HFFc6 (cell line): ENCODE measurements at regions not wholly inside any gene's neighbourhood (a gene's known extent, or its start where the extent isn't known, plus 50 kb on each side); places are given as distances from the start of the nearest gene placed in this dataset.
"Not testable (repeated sequence)": the region's sequence is repeated elsewhere in the genome, so short reads cannot be mapped to it uniquely, and the experiment has no call there.

ENCODE experiments used
- DNase-seq: peaks from one replicate; pipeline ENCODE4 v3.0.0-alpha.2; 2018
- H3K27ac Mint-ChIP-seq: 2 replicates; pipeline ENCODE4 v1.8.0; 2020; ENCODE audit warnings: mild to moderate bottlenecking, mixed read lengths
- H3K27me3 Mint-ChIP-seq: 2 replicates; pipeline ENCODE4 v1.8.0; 2021; ENCODE audit warnings: mild to moderate bottlenecking, moderate library complexity, mixed read lengths; ENCODE audit not compliant: insufficient read depth
- H3K36me3 Mint-ChIP-seq: 2 replicates; pipeline ENCODE4 v1.8.0; 2021; ENCODE audit warnings: low read depth, mixed read lengths
- H3K4me1 Mint-ChIP-seq: 2 replicates; pipeline ENCODE4 v1.8.0; 2020; ENCODE audit warnings: low read depth, mixed read lengths
- H3K4me3 Mint-ChIP-seq: 2 replicates; pipeline ENCODE4 v1.8.0; 2020; ENCODE audit warnings: mild to moderate bottlenecking, moderate library complexity, mixed read lengths
- H3K9me3 Mint-ChIP-seq: 2 replicates; pipeline ENCODE4 v1.8.0; 2020; ENCODE audit warnings: mild to moderate bottlenecking, mixed read lengths
- TF ChIP-seq, protein P1 (sequence below): fragments of 200-600 bp; sonication (generic); IDR thresholded peaks from 2 replicates; pipeline ENCODE4 v1.5.0; 2021; ENCODE audit warnings: antibody characterized with exemption, mild to moderate bottlenecking

DNA sequence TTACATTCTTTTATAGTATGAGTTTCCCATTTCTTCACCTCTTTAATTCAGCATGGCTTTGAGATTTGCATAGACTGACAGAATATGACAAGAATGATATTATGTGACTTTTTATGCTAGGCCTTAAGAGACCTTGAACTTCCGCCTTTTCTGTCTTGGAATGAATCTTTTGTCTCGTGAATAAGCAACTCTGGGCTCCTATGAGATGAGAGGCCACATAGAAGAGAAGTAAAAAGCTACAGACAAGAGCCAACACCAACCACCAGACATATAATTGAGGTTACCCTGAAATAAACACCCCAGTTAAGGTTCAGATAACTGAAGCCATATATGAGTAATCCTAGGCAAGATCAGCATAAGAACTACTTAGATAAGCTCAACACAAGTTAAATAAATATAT lies 600.8 kb downstream of the MEI4 start:
- Mint-ChIP-seq H3K9me3 (peaks cover 5% of the 10 kb centered on the region; the same call in 1 of the 2 replicates), H3K27me3 (no peaks in the 10 kb centered on the region; the same call in 1 of the 2 replicates), H3K36me3 (no peaks in the 10 kb centered on the region), H3K4me1 (peaks cover 7% of the 10 kb centered on the region; the same call in 1 of the 2 replicates), H3K27ac (no peak overlapping the region), H3K4me3 (no peak overlapping the region)
- TF ChIP-seq, protein P1, sequence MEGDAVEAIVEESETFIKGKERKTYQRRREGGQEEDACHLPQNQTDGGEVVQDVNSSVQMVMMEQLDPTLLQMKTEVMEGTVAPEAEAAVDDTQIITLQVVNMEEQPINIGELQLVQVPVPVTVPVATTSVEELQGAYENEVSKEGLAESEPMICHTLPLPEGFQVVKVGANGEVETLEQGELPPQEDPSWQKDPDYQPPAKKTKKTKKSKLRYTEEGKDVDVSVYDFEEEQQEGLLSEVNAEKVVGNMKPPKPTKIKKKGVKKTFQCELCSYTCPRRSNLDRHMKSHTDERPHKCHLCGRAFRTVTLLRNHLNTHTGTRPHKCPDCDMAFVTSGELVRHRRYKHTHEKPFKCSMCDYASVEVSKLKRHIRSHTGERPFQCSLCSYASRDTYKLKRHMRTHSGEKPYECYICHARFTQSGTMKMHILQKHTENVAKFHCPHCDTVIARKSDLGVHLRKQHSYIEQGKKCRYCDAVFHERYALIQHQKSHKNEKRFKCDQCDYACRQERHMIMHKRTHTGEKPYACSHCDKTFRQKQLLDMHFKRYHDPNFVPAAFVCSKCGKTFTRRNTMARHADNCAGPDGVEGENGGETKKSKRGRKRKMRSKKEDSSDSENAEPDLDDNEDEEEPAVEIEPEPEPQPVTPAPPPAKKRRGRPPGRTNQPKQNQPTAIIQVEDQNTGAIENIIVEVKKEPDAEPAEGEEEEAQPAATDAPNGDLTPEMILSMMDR: no peak
- DNase-seq: no peak

DNA sequence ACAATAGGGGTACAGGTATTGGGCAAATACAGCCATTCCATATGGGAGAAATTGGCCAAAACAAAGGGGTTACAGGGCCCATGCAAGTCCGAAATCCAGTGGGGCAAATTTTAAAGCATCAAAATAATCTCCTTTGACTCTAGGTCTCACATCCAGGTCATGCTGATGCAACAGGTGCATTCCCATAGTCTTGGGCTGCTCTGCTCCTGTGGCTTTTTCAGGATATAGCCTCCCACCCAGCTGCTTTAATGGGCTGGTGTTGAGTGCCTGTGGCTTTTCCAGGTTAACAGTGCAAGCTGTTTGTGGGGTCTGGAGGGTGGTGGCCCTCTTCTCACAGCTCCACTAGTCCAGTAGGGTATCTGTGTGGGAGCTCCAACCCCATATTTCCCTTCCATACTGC lies 607.1 kb downstream of the MEI4 start:
- Mint-ChIP-seq H3K4me3 (no peak overlapping the region), H3K9me3 (peaks cover 21% of the 10 kb centered on the region), H3K4me1 (peaks cover 10% of the 10 kb centered on the region; the same call in 1 of the 2 replicates), H3K36me3 (no peaks in the 10 kb centered on the region; the same call in 1 of the 2 replicates), H3K27me3 (no peaks in the 10 kb centered on the region; the same call in 1 of the 2 replicates), H3K27ac (no peak overlapping the region)
- DNase-seq: no peak
- TF ChIP-seq, protein P1: no peak

DNA sequence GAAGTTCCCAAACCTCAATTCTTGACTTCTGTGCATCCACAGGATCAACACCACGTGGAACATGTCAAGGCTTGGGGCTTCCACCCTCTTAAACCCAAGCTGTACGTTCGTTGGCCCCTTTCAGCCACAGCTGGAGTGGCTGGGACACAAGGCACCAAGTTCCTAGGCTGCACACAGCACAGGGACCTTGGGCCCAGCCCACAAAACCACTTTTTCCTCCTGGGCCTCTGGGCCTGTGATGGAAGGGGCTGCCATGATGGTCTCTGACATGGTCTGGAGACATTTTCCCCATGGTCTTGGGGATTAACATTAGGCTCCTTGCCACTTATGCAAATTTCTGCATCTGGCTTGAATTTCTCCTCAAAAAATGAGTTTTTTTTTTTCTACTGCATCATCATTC lies 606.9 kb upstream of the IRAK1BP1 start:
- not testable (repeated sequence) for H3K27ac Mint-ChIP-seq, DNase-seq, H3K27me3 Mint-ChIP-seq, H3K36me3 Mint-ChIP-seq, H3K4me3 Mint-ChIP-seq
- H3K9me3 Mint-ChIP-seq: peaks cover 21% of the 10 kb centered on the region
- peaks cover 14% of the 10 kb centered on the region; the same call in 1 of the 2 replicates for H3K4me1 Mint-ChIP-seq

DNA sequence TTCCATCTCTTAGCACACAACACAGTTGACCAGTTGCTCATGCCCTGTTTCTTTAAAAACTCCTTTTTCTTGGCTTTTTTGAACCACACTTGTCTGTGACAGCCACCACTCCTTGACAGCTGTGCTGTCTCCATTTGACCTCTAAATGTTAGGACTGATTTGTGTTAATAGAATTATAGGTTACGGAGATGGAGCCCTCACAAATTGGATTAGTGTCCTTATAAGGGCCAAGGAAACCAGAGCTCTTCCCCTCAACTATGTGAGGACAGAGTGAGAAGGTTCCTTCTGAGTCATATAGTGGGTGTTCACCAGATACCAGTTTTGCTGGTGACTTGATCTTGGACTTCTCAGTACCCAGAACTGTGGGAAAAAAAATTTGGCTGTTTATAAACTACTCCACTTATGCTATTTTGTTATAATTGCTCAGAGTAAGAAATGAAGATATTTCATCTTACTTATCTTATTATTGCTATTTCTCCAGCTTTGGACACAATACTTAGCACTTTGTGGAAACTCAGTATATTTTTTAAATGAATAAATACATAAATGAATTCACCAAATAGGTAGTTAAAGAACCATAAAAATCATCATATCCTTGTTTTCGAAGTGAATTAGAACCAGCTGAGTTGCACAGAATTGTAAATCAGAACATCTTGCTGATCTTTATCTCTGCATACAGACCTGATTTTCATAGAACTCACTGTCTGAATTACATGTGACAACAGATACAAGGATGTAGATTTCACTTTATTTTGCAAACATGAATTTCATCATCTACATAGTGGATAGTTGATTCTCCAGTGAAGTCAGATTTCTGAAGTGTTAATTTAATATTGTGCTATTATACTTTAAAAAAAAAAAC lies 598.5 kb upstream of the IRAK1BP1 start:
- no peaks in the 10 kb centered on the region; the same call in 1 of the 2 replicates for H3K9me3 Mint-ChIP-seq
- no peaks in the 10 kb centered on the region for H3K36me3 Mint-ChIP-seq
- H3K4me3 Mint-ChIP-seq: no peak overlapping the region
- peaks cover 14% of the 10 kb centered on the region; the same call in 1 of the 2 replicates for H3K4me1 Mint-ChIP-seq
- TF ChIP-seq, protein P1: no peak
- H3K27ac Mint-ChIP-seq: no peak overlapping the region
- H3K27me3 Mint-ChIP-seq: no peaks in the 10 kb centered on the region
- no peak for DNase-seq

DNA sequence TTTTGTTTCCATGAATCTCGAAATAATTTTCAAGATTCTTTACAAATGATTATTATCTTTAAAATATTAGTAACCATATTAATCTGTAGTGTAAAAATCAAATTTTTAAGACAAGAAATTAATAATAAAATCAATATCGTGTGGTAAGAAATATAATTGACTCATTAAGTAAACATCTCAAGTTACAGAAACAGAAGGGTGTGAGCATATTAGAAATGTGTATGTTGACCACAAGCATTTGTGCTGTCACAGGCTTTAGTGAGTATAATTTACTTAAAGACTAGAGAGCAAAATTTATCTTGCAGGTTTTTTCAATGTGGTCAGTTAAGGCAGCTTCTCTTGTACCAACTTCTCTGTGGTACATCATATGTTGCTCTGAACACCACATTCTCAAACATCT lies 566.5 kb upstream of the IRAK1BP1 start:
- no peak for DNase-seq
- Mint-ChIP-seq H3K27me3 (no peaks in the 10 kb centered on the region), H3K4me3 (no peak overlapping the region), H3K9me3 (no peaks in the 10 kb centered on the region), H3K36me3 (no peaks in the 10 kb centered on the region), H3K27ac (no peak overlapping the region), H3K4me1 (no peaks in the 10 kb centered on the region)
- TF ChIP-seq, protein P1: no peak

DNA sequence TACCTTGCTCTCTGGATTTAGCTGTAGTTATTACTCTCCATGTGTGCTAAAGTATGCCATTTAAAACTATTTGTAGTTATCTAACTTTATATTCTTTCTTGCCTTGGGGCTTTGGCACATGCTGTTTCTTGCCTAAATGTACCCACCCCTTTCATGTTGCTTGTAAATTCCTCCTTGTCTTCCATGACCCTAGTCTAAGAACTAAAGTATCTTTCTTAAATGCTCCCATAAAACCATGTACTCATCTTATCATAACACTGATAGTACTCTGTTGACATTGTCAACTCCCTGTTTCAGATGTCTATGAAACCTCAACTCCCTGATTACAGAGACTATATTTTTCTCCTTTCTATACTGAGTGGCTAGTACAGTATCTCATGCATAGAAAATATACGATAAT lies 564.9 kb upstream of the IRAK1BP1 start:
- TF ChIP-seq, protein P1: no peak
- Mint-ChIP-seq H3K9me3 (no peaks in the 10 kb centered on the region), H3K27me3 (no peaks in the 10 kb centered on the region), H3K36me3 (no peaks in the 10 kb centered on the region), H3K4me1 (no peaks in the 10 kb centered on the region), H3K4me3 (no peak overlapping the region), H3K27ac (no peak overlapping the region)
- DNase-seq: no peak
